Tibial artery (tissue), 4 donors: ENCODE measurements at regions not wholly inside any gene's neighbourhood (a gene's known extent, or its start where the extent isn't known, plus 50 kb on each side); places are given as distances from the start of the nearest gene placed in this dataset.

ENCODE experiments used
- DNase-seq, 2 donors: peaks; one replicate each; pipeline ENCODE4 v3.0.0-alpha.2; 2019
- H3K27ac ChIP-seq, 2 donors: fragments of 200-600 bp; sonication (generic) in 1 of 2; 1 replicate in 1 of 2; 2 replicates in 1 of 2; pipeline ENCODE4 v1.5.1; 2018 to 2019; ENCODE audit warnings: mild to moderate bottlenecking in 1 of 2
- H3K27me3 ChIP-seq, 2 donors: fragments of 200-600 bp; sonication (generic) in 1 of 2; one replicate each; pipeline versions ENCODE4 v1.5.1 to v1.6.0; 2016 to 2019
- H3K36me3 ChIP-seq, 3 donors: fragments of 200-600 bp; sonication (generic) in 2 of 3; one replicate each; pipeline ENCODE4 v1.5.1; 2016 to 2019; ENCODE audit warnings: mild to moderate bottlenecking in 2 of 3
- H3K4me1 ChIP-seq, 4 donors: fragments of 200-600 bp; sonication (generic) in 2 of 4; 1 replicate in 3 of 4; 2 replicates in 1 of 4; pipeline ENCODE4 v1.5.1; 2016 to 2019
- H3K4me3 ChIP-seq, 2 donors: fragments of 200-600 bp; sonication (generic) in 1 of 2; 1 replicate in 1 of 2; 2 replicates in 1 of 2; pipeline ENCODE4 v1.5.1; 2018 to 2019; ENCODE audit warnings: mild to moderate bottlenecking in 2 of 2
- H3K9me3 ChIP-seq, 3 donors: fragments of 200-600 bp; sonication (generic) in 1 of 3; one replicate each; pipeline ENCODE4 v1.5.1; 2016 to 2019
- CTCF ChIP-seq, 2 experiments: fragments of 200-600 bp in 1 of 2; fragments of 450-650 bp in 1 of 2; IDR thresholded peaks; one replicate each; pipeline ENCODE4 v1.5.1; 2017 to 2019; ENCODE audit warnings: antibody characterized with exemption in 2 of 2, mild to moderate bottlenecking in 1 of 2, moderate library complexity in 1 of 2
- intact Hi-C: fragments of 100-400 bp; cut with DNase I; formaldehyde crosslinking; loops from one replicate; pipeline ENCODE4 v1.15.0; 2023; ENCODE audit warnings: low total_unique reads

- no peak for DNase-seq
- Histone ChIP-seq H3K9me3 (no peaks in the 10 kb centered on the region), H3K27ac (no peak overlapping the region), H3K4me3 (no peak overlapping the region), H3K4me1 (no peaks in the 10 kb centered on the region), H3K27me3 (no peaks in the 10 kb centered on the region), H3K36me3 (no peaks in the 10 kb centered on the region)
- intact Hi-C loops: no loop called here
- no peak for TF ChIP-seq CTCF (IDR thresholded peaks at IDR 0.05)
These were observed 1257.9 kb downstream of the PCDH17 start for GRCh38 chr13:58889474-58889873.

GRCh38 chr13:58893396-58893795 lies 1261.9 kb downstream of the PCDH17 start:
- Histone ChIP-seq H3K9me3 (no peaks in the 10 kb centered on the region), H3K4me3 (no peak overlapping the region), H3K27ac (no peak overlapping the region), H3K27me3 (no peaks in the 10 kb centered on the region), H3K4me1 (no peaks in the 10 kb centered on the region), H3K36me3 (no peaks in the 10 kb centered on the region)
- no peak for TF ChIP-seq CTCF (IDR thresholded peaks at IDR 0.05)
- intact Hi-C loops: no loop called here
- no peak for DNase-seq

- Histone ChIP-seq H3K4me3 (no peak overlapping the region), H3K4me1 (no peaks in the 10 kb centered on the region), H3K9me3 (no peaks in the 10 kb centered on the region), H3K27me3 (no peaks in the 10 kb centered on the region), H3K36me3 (no peaks in the 10 kb centered on the region), H3K27ac (no peak overlapping the region)
- intact Hi-C loops: no loop called here
- no peak for TF ChIP-seq CTCF (IDR thresholded peaks at IDR 0.05)
- DNase-seq: no peak
These were observed 1257.3 kb downstream of the DIAPH3 start for GRCh38 chr13:58906329-58907007.

- Histone ChIP-seq H3K36me3 (no peaks in the 10 kb centered on the region), H3K27me3 (no peaks in the 10 kb centered on the region), H3K4me3 (no peak overlapping the region), H3K4me1 (no peaks in the 10 kb centered on the region), H3K9me3 (no peaks in the 10 kb centered on the region), H3K27ac (no peak overlapping the region)
- DNase-seq: no peak
- no peak for TF ChIP-seq CTCF (IDR thresholded peaks at IDR 0.05)
- intact Hi-C loops: no loop called here
These were observed 1256.4 kb downstream of the DIAPH3 start for GRCh38 chr13:58907347-58907746.

- intact Hi-C loops: no loop called here
- no peak for TF ChIP-seq CTCF (IDR thresholded peaks at IDR 0.05)
- H3K4me1 ChIP-seq: no peaks in the 10 kb centered on the region
- DNase-seq: no peak
- H3K27me3 ChIP-seq: no peaks in the 10 kb centered on the region
- H3K9me3 ChIP-seq: no peaks in the 10 kb centered on the region
- no peaks in the 10 kb centered on the region for H3K36me3 ChIP-seq
- H3K4me3 ChIP-seq: no peak overlapping the region
- H3K27ac ChIP-seq: no peak overlapping the region
These were observed 1255.6 kb downstream of the DIAPH3 start for GRCh38 chr13:58908019-58908679.
